Ecto neural progenitor cell (in vitro differentiated cells): ENCODE measurements at regions not wholly inside any gene's neighbourhood (a gene's known extent, or its start where the extent isn't known, plus 50 kb on each side); places are given as distances from the start of the nearest gene placed in this dataset.
"Not testable (repeated sequence)": the region's sequence is repeated elsewhere in the genome, so short reads cannot be mapped to it uniquely, and the experiment has no call there.

ENCODE experiments used
- DNase-seq: peaks from one replicate; pipeline ENCODE4 v3.0.0-alpha.2; 2018; ENCODE audit warnings: low spot score

GRCh38 chr1:81259625-81260411 is 540.9 kb upstream of the ADGRL2 start:
- no peak for DNase-seq

- DNase-seq: no peak
Measured at GRCh38 chr1:81254560-81254959, 546.2 kb upstream of the ADGRL2 start.

- no peak for DNase-seq
Measured at GRCh38 chr1:81254068-81254467, 546.7 kb upstream of the ADGRL2 start.

- no peak for DNase-seq
Measured at GRCh38 chr1:81252471-81253151, 548.1 kb upstream of the ADGRL2 start.

GRCh38 chr1:81250825-81251224 is 549.9 kb upstream of the ADGRL2 start:
- not testable (repeated sequence) for DNase-seq

GRCh38 chr1:81245084-81245715 is 555.5 kb upstream of the ADGRL2 start:
- DNase-seq: not testable (repeated sequence)

- DNase-seq: not testable (repeated sequence)
Measured at GRCh38 chr1:81244612-81245011, 556.1 kb upstream of the ADGRL2 start.

- no peak for DNase-seq
Measured at GRCh38 chr1:81242103-81242502, 558.6 kb upstream of the ADGRL2 start.

- DNase-seq: no peak
Measured at GRCh38 chr1:81238129-81238528, 562.6 kb upstream of the ADGRL2 start.

- DNase-seq: no peak
Measured at GRCh38 chr1:81237473-81238089, 563.2 kb upstream of the ADGRL2 start.

GRCh38 chr1:81234237-81234636 is 566.5 kb upstream of the ADGRL2 start:
- DNase-seq: no peak

- no peak for DNase-seq
Measured at GRCh38 chr1:81233591-81233990, 567.1 kb upstream of the ADGRL2 start.

- no peak for DNase-seq
Measured at GRCh38 chr1:81232420-81232819, 568.3 kb upstream of the ADGRL2 start.

GRCh38 chr1:81231729-81232038 is 569.0 kb upstream of the ADGRL2 start:
- no peak for DNase-seq

- no peak for DNase-seq
Measured at GRCh38 chr1:81230983-81231728, 569.6 kb upstream of the ADGRL2 start.

GRCh38 chr1:81228926-81229325 is 571.8 kb upstream of the ADGRL2 start:
- no peak for DNase-seq

- no peak for DNase-seq
Measured at GRCh38 chr1:81226603-81226928, 574.2 kb upstream of the ADGRL2 start.

- DNase-seq: no peak
Measured at GRCh38 chr1:81225789-81226602, 574.7 kb upstream of the ADGRL2 start.

GRCh38 chr1:81224222-81224621 is 576.5 kb upstream of the ADGRL2 start:
- no peak for DNase-seq

GRCh38 chr1:81221564-81221963 is 579.2 kb upstream of the ADGRL2 start:
- DNase-seq: no peak

GRCh38 chr1:81220614-81221071 is 580.1 kb upstream of the ADGRL2 start:
- DNase-seq: no peak
